SJSA1 (cell line): ENCODE measurements at regions not wholly inside any gene's neighbourhood (a gene's known extent, or its start where the extent isn't known, plus 50 kb on each side); places are given as distances from the start of the nearest gene placed in this dataset.
"Not testable (repeated sequence)": the region's sequence is repeated elsewhere in the genome, so short reads cannot be mapped to it uniquely, and the experiment has no call there.

Source experiments
- DNase-seq, 2 experiments: peaks; one replicate each; pipeline ENCODE4 v3.0.0-alpha.2; 2015 to 2020; ENCODE audit warnings: low spot score in 2 of 2, low read depth in 1 of 2
- H3K27ac ChIP-seq: fragments of 250-450 bp; sonication (Bioruptor Pico); 2 replicates; pipeline ENCODE4 v1.5.1; 2020; ENCODE audit warnings: mild to moderate bottlenecking, moderate library complexity
- H3K27me3 ChIP-seq: fragments of 250-450 bp; sonication (Bioruptor Pico); replicated peaks from 2 replicates; pipeline ENCODE4 v1.5.1; 2020; ENCODE audit warnings: mild to moderate bottlenecking, moderate library complexity
- H3K36me3 ChIP-seq: fragments of 250-450 bp; sonication (Bioruptor Pico); 2 replicates; pipeline ENCODE4 v1.5.1; 2020; ENCODE audit warnings: mild to moderate bottlenecking
- H3K4me1 ChIP-seq: fragments of 250-450 bp; sonication (Bioruptor Pico); replicated peaks from 2 replicates; pipeline ENCODE4 v1.6.1; 2021; ENCODE audit warnings: mild to moderate bottlenecking
- H3K4me3 ChIP-seq: fragments of 250-450 bp; sonication (Bioruptor Pico); 2 replicates; pipeline ENCODE4 v1.5.1; 2020; ENCODE audit warnings: mild to moderate bottlenecking
- H3K9me3 ChIP-seq: fragments of 250-450 bp; sonication (Bioruptor Pico); replicated peaks from 2 replicates; pipeline ENCODE4 v1.5.1; 2020; ENCODE audit warnings: mild to moderate bottlenecking

GRCh38 chr1:96425382-96426129 is 296.0 kb upstream of the PTBP2 start:
- Histone ChIP-seq H3K9me3 (no peaks in the 10 kb centered on the region), H3K27me3 (no peaks in the 10 kb centered on the region), H3K4me1 (no peaks in the 10 kb centered on the region), H3K4me3 (no peak overlapping the region), H3K27ac (no peak overlapping the region), H3K36me3 (no peaks in the 10 kb centered on the region)
- DNase-seq, result no peak

- no peak for DNase-seq
- Histone ChIP-seq H3K36me3 (no peaks in the 10 kb centered on the region), H3K4me3 (no peak overlapping the region), H3K9me3 (no peaks in the 10 kb centered on the region), H3K4me1 (no peaks in the 10 kb centered on the region), H3K27me3 (no peaks in the 10 kb centered on the region), H3K27ac (no peak overlapping the region)
Measured at GRCh38 chr1:96427616-96428015, 294.0 kb upstream of the PTBP2 start.

- no peaks in the 10 kb centered on the region for H3K4me1 ChIP-seq
- no peaks in the 10 kb centered on the region for H3K36me3 ChIP-seq
- no peak for DNase-seq
- no peak overlapping the region for H3K27ac ChIP-seq
- H3K9me3 ChIP-seq, result no peaks in the 10 kb centered on the region
- no peak overlapping the region for H3K4me3 ChIP-seq
- no peaks in the 10 kb centered on the region for H3K27me3 ChIP-seq
Measured at GRCh38 chr1:96445302-96445701, 276.3 kb upstream of the PTBP2 start.

GRCh38 chr1:96464066-96464465 is 257.5 kb upstream of the PTBP2 start:
- Histone ChIP-seq H3K27ac (no peak overlapping the region), H3K36me3 (no peaks in the 10 kb centered on the region), H3K4me3 (no peak overlapping the region), H3K27me3 (no peaks in the 10 kb centered on the region), H3K9me3 (no peaks in the 10 kb centered on the region), H3K4me1 (no peaks in the 10 kb centered on the region)
- no peak for DNase-seq

- DNase-seq, result no peak
- Histone ChIP-seq H3K4me1 (no peaks in the 10 kb centered on the region), H3K27ac (no peak overlapping the region), H3K4me3 (no peak overlapping the region), H3K36me3 (no peaks in the 10 kb centered on the region), H3K27me3 (no peaks in the 10 kb centered on the region), H3K9me3 (no peaks in the 10 kb centered on the region)
Measured at GRCh38 chr1:96464522-96464921, 257.1 kb upstream of the PTBP2 start.

- no peak overlapping the region for H3K4me3 ChIP-seq
- no peaks in the 10 kb centered on the region for H3K36me3 ChIP-seq
- DNase-seq, result no peak
- H3K9me3 ChIP-seq, result no peaks in the 10 kb centered on the region
- H3K4me1 ChIP-seq, result no peaks in the 10 kb centered on the region
- H3K27me3 ChIP-seq, result no peaks in the 10 kb centered on the region
- no peak overlapping the region for H3K27ac ChIP-seq
Measured at GRCh38 chr1:96464991-96465390, 256.6 kb upstream of the PTBP2 start.

- Histone ChIP-seq H3K36me3 (no peaks in the 10 kb centered on the region), H3K4me1 (no peaks in the 10 kb centered on the region), H3K27me3 (no peaks in the 10 kb centered on the region), H3K9me3 (no peaks in the 10 kb centered on the region), H3K4me3 (no peak overlapping the region), H3K27ac (no peak overlapping the region)
- DNase-seq, result no peak
Measured at GRCh38 chr1:96465441-96465840, 256.1 kb upstream of the PTBP2 start.

GRCh38 chr1:96466842-96467241 is 254.7 kb upstream of the PTBP2 start:
- no peak overlapping the region for H3K27ac ChIP-seq
- DNase-seq, result no peak
- H3K27me3 ChIP-seq, result no peaks in the 10 kb centered on the region
- no peaks in the 10 kb centered on the region for H3K4me1 ChIP-seq
- no peaks in the 10 kb centered on the region for H3K9me3 ChIP-seq
- H3K36me3 ChIP-seq, result no peaks in the 10 kb centered on the region
- H3K4me3 ChIP-seq, result no peak overlapping the region

- H3K4me3 ChIP-seq, H3K36me3 ChIP-seq, H3K27ac ChIP-seq, DNase-seq, H3K9me3 ChIP-seq, H3K27me3 ChIP-seq: not testable (repeated sequence)
- H3K4me1 ChIP-seq, result peaks cover 24% of the 10 kb centered on the region
Measured at GRCh38 chr1:96469726-96470125, 251.9 kb upstream of the PTBP2 start.

GRCh38 chr1:96472471-96472870 is 249.1 kb upstream of the PTBP2 start:
- H3K9me3 ChIP-seq, result no peaks in the 10 kb centered on the region
- peaks cover 24% of the 10 kb centered on the region for H3K4me1 ChIP-seq
- H3K4me3 ChIP-seq, result no peak overlapping the region
- H3K36me3 ChIP-seq, result no peaks in the 10 kb centered on the region
- no peaks in the 10 kb centered on the region for H3K27me3 ChIP-seq
- peak; percentile 49 to 64 for DNase-seq
- H3K27ac ChIP-seq, result peak overlapping the region; percentile 78

- Histone ChIP-seq H3K36me3 (no peaks in the 10 kb centered on the region), H3K4me1 (peaks cover 24% of the 10 kb centered on the region), H3K27me3 (no peaks in the 10 kb centered on the region), H3K4me3 (no peak overlapping the region), H3K27ac (peak overlapping the region; percentile 78), H3K9me3 (no peaks in the 10 kb centered on the region)
- DNase-seq, result peak; percentile 59 to 60
Measured at GRCh38 chr1:96473791-96474434, 247.7 kb upstream of the PTBP2 start.

- H3K36me3 ChIP-seq, result no peaks in the 10 kb centered on the region
- H3K4me3 ChIP-seq, result no peak overlapping the region
- peaks cover 24% of the 10 kb centered on the region for H3K4me1 ChIP-seq
- H3K27ac ChIP-seq, result no peak overlapping the region
- no peaks in the 10 kb centered on the region for H3K9me3 ChIP-seq
- no peak for DNase-seq
- H3K27me3 ChIP-seq, result no peaks in the 10 kb centered on the region
Measured at GRCh38 chr1:96474985-96475743, 246.4 kb upstream of the PTBP2 start.

GRCh38 chr1:96475903-96476302 is 245.7 kb upstream of the PTBP2 start:
- H3K4me3 ChIP-seq, result no peak overlapping the region
- no peak for DNase-seq
- H3K9me3 ChIP-seq, result no peaks in the 10 kb centered on the region
- no peak overlapping the region for H3K27ac ChIP-seq
- no peaks in the 10 kb centered on the region for H3K36me3 ChIP-seq
- H3K27me3 ChIP-seq, result no peaks in the 10 kb centered on the region
- H3K4me1 ChIP-seq, result peaks cover 24% of the 10 kb centered on the region

GRCh38 chr1:96478228-96478627 is 243.4 kb upstream of the PTBP2 start:
- no peaks in the 10 kb centered on the region for H3K9me3 ChIP-seq
- H3K27me3 ChIP-seq, result no peaks in the 10 kb centered on the region
- H3K36me3 ChIP-seq, result no peaks in the 10 kb centered on the region
- peaks cover 11% of the 10 kb centered on the region for H3K4me1 ChIP-seq
- H3K4me3 ChIP-seq, result no peak overlapping the region
- H3K27ac ChIP-seq, result no peak overlapping the region
- DNase-seq, result no peak
